ENCODE measurements at regions not wholly inside any gene's neighbourhood (a gene's known extent, or its start where the extent isn't known, plus 50 kb on each side); places are given as distances from the start of the nearest gene placed in this dataset.

DNA sequence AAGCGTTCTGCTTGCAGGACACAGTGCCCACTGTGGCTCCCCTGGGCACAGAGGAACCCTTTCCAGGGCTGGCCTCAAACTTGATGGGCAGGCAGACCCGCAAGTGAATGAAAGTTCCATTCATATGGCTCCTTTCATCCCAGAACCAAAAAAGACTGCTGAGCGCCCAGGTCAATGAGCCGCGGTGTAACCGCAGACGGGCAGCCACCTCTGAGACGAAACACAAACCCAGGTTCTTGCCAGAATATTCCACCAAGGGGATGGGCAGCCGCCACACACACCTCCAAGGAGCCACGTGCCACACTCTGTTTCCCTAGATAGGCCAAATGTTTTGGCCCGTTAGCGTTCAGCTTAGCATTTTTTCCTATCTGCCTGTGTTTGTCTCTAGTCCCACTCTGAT is 82.8 kb upstream of the IGF1R start:
- no peak for DNase-seq

DNA sequence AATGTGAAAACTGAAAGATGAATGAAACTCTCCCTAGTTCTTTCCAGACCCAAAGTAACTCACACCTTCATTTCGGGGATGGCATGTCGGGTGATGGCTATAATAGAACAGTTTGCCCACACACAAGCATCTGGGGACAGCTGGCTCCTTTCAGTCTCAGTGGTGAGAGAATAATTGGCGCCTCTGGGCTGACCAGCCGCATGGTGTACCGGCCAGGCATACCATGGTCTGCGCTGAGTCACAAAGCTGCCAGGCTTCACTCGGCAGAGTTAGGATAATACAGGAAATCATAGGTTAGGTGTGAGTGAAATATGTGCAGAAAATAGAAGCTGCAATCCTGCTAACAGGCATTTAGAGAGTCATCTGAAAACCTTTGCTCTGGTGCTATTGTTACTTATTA is 80.4 kb upstream of the IGF1R start:
- no peak for DNase-seq

DNA sequence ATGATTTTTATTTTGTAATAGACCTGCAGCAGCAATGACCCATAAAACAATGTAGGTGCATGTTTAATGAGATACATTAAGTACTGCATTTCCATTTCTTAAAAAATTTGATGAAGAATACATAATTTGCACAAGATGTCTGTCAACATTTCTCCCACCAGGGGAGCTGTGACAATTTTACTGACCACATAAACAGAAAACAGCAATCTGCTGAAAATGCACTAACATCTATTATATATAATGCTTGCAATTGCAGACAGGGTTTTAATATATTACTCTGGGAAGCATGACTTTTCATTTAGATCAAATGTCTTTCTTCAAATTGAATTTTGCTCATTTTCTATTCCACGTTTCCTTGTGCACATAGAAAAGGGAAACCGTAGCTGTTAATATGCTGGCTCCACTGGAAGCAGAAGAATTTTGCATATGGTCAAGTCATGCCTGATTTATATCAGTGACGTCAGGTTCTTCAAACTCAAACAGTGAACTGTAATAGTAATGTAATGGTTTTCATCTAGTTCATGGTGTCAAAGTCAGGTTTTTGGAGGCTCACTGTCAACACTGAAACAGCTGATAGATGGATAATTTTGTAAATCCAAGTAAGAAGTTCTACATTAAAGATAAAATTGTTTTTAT is 79.8 kb upstream of the IGF1R start:
- DNase-seq: no peak

DNA sequence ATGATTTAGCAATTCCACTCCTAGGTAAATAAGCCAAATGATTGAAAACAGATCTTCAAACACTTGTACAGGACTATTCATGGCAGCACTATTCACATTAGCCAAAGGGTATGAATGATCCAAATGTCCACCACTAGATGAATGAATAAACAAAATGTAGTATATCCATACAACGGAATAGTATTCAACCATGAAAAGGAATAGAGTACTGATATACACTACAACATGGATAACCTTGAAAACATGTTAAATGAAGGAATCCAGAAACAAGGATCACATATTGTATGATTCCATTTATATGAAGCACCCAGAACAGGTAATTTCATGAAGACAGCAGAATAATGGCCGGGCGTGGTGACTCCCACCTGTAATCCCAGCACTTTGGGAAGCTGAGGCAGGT is 78.2 kb upstream of the IGF1R start:
- DNase-seq: no peak

DNA sequence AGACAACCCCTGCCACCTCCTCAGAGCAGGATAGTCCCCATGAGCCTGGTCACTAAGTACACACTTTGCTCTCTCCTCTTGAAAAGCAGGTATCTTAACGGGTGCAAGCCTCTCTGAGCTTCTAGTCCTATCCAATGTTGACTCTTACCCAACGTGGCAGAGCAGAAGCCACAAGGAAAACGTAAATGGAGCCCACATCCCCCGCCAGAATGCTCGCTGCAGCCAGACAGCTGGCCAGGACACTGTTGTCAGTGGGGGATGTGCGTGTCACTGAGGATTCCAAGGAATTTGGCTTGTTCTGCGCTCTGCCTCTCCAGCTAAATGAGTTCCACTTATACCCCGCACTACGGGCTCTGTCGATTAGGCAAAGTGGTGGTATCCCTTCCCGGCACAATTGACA is 67.8 kb upstream of the IGF1R start:
- DNase-seq: peak; percentile 76

DNA sequence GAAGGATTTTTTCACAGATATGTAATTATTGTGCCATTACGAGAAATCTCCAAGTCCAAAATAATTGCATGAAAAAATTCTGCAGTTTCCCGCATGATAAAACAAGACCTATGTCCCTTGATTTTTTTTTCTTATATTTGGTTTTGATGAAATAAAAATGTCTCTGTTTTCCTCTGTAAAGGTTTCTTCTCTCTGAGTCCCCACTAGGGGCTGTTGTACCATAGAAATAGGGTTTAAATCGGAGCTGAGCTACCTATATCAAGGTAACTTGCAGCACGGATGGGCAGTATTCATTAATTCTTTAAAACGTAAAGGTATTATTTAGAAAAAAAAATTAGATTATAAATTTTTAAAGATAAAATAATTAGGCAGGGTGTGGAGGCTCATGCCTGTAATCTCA is 66.6 kb upstream of the IGF1R start:
- DNase-seq: peak; percentile 28

DNA sequence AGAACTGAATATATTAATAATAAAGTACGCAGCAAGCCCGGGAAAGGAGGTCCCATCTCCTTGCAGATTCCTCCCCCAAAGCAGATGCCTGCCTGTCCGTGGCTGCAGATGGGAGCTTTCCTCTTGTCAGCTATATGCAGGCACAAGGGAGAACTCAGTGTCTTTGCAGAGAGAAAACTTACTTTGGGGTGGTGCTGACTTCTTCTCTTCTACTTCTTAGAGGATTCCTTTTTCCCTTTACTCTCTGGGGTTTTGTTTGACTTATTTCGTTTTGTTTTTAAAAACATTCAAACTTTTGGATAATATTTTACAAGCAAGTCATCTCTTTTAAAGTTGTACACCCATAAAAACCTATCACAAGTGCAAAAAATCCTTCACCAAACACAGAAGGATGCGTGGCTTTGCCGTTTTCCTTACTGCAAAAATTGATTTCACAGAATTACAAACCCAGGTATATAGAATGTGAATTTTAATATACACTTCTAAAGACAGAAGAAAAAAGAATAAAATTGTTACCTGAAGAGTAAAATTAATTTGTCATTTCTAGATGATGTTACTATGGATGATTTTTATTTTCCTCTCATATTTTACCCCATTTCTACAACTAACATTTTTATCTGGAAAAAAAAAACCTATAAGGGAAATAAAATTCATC is 65.3 kb upstream of the IGF1R start:
- DNase-seq: peak; percentile 49

DNA sequence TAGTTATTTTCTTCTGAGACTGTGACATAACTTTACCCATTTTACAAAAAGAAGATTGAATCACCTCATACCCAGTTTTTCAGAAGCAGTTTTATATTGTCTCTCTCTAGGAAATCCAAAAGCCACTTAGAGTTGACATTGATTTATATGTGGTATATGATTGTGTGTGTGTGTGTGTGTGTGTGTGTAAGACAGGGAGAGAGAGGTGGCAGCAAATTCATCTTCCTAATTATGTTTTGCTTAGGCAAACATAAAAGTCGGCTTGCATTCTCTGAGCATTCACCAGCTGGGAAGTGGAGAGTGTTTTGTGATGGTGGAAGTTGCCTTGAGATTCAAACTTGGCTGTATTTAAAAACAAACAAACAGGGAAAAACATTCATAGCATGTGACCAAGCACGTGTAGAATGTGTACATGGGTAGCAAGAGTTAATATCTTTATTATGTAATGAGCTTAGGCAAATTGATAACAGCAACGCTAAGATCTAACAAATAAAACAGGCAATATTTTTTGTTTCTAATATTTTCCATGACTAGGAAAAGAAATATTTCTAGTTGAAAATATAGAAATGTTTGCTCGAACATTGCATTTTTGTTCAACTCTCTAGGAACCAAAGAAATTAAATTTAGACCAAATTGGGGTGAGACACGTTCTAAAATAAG is 64.4 kb upstream of the IGF1R start:
- peak; percentile 64 for DNase-seq

DNA sequence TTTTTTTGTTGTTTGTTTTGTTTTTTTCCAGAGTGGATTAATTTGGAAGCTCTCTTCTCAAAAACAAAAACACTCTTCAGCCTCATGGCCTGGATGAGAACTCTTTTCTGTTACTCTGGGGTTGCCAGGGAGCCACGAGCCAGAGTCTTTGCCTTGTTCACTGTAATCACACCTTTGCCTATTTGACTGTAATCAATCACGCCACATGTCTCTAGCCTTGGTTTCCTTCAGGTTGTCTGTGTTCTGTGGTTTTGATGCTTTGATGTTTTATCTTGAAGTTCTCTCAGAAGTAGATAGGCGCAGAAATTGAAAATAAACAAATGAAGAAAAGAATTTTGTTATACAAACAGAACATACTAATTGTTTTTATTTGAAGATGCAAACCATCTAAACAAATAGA is 62.3 kb upstream of the IGF1R start:
- no peak for DNase-seq

DNA sequence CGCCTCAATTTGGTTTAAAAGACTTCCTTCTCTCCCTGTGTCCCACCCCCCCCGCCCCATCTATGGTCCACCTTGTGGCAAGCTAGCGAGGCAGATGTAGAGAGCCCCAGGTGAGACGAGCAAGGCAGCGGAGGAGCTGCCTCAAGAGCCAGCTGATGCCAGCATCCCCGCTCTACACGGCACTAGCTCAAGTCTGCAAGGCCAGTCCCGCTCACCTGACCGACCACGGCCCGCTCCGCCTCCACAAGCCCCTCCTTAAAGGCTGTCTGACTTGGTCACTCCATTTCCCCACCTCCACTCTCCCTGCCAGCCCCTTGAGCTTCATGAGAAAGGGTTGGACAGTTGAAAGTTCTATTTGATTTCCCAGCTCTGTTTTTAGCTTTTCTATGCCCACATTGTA is 56.2 kb upstream of the IGF1R start:
- no peak for DNase-seq

DNA sequence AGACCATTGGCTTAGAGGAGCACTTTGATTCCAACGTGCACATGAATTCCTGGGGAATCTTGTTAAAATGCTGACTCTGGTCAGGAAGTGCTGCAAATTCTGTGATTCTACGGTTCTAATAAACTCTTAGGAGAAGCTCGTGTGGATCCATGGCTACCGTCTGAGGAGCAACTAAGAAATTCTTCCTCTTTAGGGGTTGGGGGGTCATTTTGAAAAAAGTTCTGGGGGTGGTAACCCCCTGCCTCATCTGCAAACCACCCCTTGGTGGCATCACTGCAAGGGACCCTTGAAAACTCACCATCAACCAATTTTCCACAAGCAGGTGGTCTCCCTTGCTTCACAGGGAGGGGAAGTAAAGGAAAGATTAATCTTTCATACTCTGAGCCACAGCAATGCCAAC is 52.2 kb upstream of the IGF1R start:
- DNase-seq: no peak

DNA sequence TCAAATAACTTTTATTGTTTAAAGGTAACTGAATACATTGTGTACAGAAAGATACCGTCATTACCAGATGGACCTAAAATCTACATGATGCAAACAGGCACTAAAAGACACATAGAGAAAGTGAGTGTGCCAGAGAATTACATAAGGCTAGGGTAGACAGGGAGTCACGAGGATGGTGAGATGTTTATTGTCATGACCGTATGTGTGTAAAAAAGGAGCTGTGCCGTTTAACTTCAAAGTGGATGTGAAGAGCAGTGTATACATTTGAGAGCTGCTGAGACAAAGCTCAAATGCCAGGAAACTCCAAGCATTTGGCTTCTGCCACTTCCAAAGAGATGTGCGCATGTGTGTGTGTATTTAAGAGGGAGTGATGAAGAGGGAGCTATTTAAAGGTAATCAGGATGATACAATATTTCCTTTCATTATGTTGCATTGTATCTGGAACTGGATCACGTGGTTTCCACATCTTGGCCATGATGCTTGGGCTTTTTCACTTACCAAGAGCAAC is 51.4 kb upstream of the IGF1R start:
- no peak for DNase-seq

DNA sequence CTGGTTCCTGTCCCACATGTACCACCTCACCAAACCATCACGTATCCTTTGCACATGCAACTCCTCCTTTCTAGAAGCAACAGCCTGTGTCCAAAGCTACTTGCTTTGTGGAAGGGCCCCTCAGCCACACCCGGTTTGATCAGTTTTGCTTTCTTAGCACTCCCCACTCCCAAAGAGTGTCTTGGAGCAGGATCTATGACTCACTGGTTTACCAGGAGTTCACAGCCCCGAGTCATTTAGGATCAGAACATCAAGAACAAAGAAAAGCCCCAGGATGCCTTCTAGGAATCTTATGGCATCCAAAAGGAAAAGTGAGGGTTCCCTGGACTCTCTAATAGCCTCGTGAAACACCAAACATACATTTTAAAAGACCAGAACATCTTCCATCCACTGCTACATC is 50.7 kb upstream of the IGF1R start:
- DNase-seq: no peak
